ENCODE measurements at regions not wholly inside any gene's neighbourhood (a gene's known extent, or its start where the extent isn't known, plus 50 kb on each side); places are given as distances from the start of the nearest gene placed in this dataset.

DNA sequence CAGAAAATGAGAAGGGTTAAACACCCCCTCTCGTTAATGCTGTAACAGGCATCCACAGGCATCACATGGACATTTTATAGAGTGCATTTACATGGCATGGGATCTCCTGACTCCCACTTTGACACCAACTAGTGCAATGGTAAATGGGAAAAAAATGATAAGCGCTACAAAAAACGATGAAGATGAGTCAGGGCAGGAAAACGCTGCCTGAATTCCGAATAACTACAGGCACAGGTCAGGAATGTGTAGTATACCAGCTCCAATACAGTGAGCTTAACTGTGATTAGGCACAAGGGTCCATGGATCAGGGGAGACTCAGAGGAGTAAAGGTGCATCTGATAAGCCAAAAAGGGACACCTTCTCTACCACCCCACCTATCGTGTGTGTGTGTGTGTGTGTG is 223.6 kb downstream of the FOXO1 start:
- CTCF ChIA-PET, result interaction anchor here (0.7 kb wide), 2 partner anchors 34 to 374 kb away, joined by 3 read pairs; no protein-coding TSS in a partner anchor

More for the DNA sequence above, 223.6 kb downstream of the FOXO1 start:
- Histone ChIP-seq H3K36me3 (ENCODE audit: control insufficient read depth in 2 of 2, insufficient read depth in 1 of 2, low read length in 2 of 2) (no peaks in the 10 kb centered on the region), H3K4me1 (ENCODE audit: control insufficient read depth, insufficient read depth, low read length) (no peaks in the 10 kb centered on the region), H3K9me3 (ENCODE audit: control insufficient read depth, insufficient read depth, low read depth, low read length) (no peaks in the 10 kb centered on the region), H3K27ac (ENCODE audit: extremely low read depth, low read depth, low read length) (no peak overlapping the region), H3K4me3 (ENCODE audit: low read depth, low read length) (no peak overlapping the region)
- no peak for TF ChIP-seq ZXDB (tag by site-specific recombination; IDR thresholded peaks at IDR 0.05)
- TF ChIP-seq, protein P1, sequence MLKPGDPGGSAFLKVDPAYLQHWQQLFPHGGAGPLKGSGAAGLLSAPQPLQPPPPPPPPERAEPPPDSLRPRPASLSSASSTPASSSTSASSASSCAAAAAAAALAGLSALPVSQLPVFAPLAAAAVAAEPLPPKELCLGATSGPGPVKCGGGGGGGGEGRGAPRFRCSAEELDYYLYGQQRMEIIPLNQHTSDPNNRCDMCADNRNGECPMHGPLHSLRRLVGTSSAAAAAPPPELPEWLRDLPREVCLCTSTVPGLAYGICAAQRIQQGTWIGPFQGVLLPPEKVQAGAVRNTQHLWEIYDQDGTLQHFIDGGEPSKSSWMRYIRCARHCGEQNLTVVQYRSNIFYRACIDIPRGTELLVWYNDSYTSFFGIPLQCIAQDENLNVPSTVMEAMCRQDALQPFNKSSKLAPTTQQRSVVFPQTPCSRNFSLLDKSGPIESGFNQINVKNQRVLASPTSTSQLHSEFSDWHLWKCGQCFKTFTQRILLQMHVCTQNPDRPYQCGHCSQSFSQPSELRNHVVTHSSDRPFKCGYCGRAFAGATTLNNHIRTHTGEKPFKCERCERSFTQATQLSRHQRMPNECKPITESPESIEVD (tag by site-specific recombination; IDR thresholded peaks at IDR 0.05), result no peak
- TF ChIP-seq ZFP37 (tag by site-specific recombination; IDR thresholded peaks at IDR 0.05), result no peak
- no peak for TF ChIP-seq ZNF658 (tag by site-specific recombination; IDR thresholded peaks at IDR 0.05)
- no peak for TF ChIP-seq ZNF768 (tag by site-specific recombination; IDR thresholded peaks at IDR 0.05)
- TF ChIP-seq ZSCAN30 (tag by site-specific recombination; IDR thresholded peaks at IDR 0.05), result no peak
- no peak for TF ChIP-seq ZNF350 (tag by site-specific recombination; IDR thresholded peaks at IDR 0.05)
- TF ChIP-seq PATZ1 (tag by site-specific recombination; IDR thresholded peaks at IDR 0.05), result no peak
- no peak for TF ChIP-seq KLF9 (tag by site-specific recombination; IDR thresholded peaks at IDR 0.05; ENCODE audit: low read depth)
- no peak for TF ChIP-seq ZFP41 (tag by site-specific recombination; IDR thresholded peaks at IDR 0.05; ENCODE audit: borderline replicate concordance)
- no peak for TF ChIP-seq ATF2 (tag by site-specific recombination; IDR thresholded peaks at IDR 0.05; ENCODE audit: low read depth)
- TF ChIP-seq KLF17 (tag by site-specific recombination; IDR thresholded peaks at IDR 0.05), result no peak
- TF ChIP-seq, protein P2, sequence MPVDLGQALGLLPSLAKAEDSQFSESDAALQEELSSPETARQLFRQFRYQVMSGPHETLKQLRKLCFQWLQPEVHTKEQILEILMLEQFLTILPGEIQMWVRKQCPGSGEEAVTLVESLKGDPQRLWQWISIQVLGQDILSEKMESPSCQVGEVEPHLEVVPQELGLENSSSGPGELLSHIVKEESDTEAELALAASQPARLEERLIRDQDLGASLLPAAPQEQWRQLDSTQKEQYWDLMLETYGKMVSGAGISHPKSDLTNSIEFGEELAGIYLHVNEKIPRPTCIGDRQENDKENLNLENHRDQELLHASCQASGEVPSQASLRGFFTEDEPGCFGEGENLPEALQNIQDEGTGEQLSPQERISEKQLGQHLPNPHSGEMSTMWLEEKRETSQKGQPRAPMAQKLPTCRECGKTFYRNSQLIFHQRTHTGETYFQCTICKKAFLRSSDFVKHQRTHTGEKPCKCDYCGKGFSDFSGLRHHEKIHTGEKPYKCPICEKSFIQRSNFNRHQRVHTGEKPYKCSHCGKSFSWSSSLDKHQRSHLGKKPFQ (tag by site-specific recombination; IDR thresholded peaks at IDR 0.05), result no peak
- TF ChIP-seq ZNF830 (tag by site-specific recombination; IDR thresholded peaks at IDR 0.05; ENCODE audit: low read depth), result no peak
- no peak for TF ChIP-seq OVOL3 (tag by site-specific recombination; IDR thresholded peaks at IDR 0.05)
- TF ChIP-seq, protein P3, sequence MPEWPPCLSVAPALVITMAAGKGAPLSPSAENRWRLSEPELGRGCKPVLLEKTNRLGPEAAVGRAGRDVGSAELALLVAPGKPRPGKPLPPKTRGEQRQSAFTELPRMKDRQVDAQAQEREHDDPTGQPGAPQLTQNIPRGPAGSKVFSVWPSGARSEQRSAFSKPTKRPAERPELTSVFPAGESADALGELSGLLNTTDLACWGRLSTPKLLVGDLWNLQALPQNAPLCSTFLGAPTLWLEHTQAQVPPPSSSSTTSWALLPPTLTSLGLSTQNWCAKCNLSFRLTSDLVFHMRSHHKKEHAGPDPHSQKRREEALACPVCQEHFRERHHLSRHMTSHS (tag by site-specific recombination; IDR thresholded peaks at IDR 0.05), result no peak
- no peak for TF ChIP-seq ZNF311 (tag by site-specific recombination; IDR thresholded peaks at IDR 0.05; ENCODE audit: borderline replicate concordance)
- TF ChIP-seq ZNF202 (tag by site-specific recombination; IDR thresholded peaks at IDR 0.05; ENCODE audit: borderline replicate concordance), result no peak
- TF ChIP-seq, protein P4, sequence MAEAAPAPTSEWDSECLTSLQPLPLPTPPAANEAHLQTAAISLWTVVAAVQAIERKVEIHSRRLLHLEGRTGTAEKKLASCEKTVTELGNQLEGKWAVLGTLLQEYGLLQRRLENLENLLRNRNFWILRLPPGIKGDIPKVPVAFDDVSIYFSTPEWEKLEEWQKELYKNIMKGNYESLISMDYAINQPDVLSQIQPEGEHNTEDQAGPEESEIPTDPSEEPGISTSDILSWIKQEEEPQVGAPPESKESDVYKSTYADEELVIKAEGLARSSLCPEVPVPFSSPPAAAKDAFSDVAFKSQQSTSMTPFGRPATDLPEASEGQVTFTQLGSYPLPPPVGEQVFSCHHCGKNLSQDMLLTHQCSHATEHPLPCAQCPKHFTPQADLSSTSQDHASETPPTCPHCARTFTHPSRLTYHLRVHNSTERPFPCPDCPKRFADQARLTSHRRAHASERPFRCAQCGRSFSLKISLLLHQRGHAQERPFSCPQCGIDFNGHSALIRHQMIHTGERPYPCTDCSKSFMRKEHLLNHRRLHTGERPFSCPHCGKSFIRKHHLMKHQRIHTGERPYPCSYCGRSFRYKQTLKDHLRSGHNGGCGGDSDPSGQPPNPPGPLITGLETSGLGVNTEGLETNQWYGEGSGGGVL (tag by site-specific recombination; IDR thresholded peaks at IDR 0.05), result no peak
- POLR2A ChIA-PET, result no interaction called here
